Sigmoid colon (tissue), 4 donors: ENCODE measurements at regions not wholly inside any gene's neighbourhood (a gene's known extent, or its start where the extent isn't known, plus 50 kb on each side); places are given as distances from the start of the nearest gene placed in this dataset.

Source experiments
- CTCF ChIP-seq, 4 experiments: fragments of 450-650 bp in 3 of 4; fragments of 200-600 bp in 1 of 4; IDR thresholded peaks; one replicate each; pipeline ENCODE4 v1.5.1; 2016 to 2019; ENCODE audit warnings: antibody characterized with exemption in 4 of 4, mild to moderate bottlenecking in 3 of 4, moderate library complexity in 2 of 4
- POLR2A ChIP-seq, 2 donors: fragments of 450-650 bp; IDR thresholded peaks; one replicate each; pipeline ENCODE4 v1.6.1; 2016; ENCODE audit warnings: antibody characterized with exemption in 2 of 2, mild to moderate bottlenecking in 2 of 2, moderate library complexity in 2 of 2
- POLR2AphosphoS5 ChIP-seq, 4 donors: sonication (generic); formaldehyde crosslinking; IDR thresholded peaks; one replicate each; pipeline ENCODE4 v1.6.1; 2017; ENCODE audit warnings: antibody characterized with exemption in 4 of 4

DNA sequence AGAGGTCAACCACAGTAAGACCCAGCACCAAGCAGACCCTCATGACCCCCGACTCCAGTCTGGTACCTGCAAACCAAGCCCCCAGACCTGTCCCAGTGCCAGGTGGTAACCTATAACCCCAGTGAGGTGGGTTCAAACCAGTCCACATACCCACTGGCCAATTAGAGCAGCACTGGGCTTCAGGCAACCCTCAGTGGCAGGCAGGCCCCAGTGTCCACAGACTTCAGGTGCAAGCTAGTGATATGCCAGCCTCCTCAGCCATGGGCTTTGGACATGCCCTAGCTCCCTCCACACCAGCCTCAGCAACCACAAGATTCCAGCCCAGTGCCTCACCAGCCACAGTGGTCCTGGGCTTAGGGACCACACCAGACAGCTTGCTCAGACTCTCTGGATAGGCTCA lies 276.6 kb downstream of the DTWD2 start:
- no peak for TF ChIP-seq POLR2A (IDR thresholded peaks at IDR 0.05)
- TF ChIP-seq CTCF (IDR thresholded peaks at IDR 0.05), result no peak
- no peak for TF ChIP-seq POLR2AphosphoS5 (IDR thresholded peaks at IDR 0.05)
